A673 (cell line): ENCODE measurements at regions not wholly inside any gene's neighbourhood (a gene's known extent, or its start where the extent isn't known, plus 50 kb on each side); places are given as distances from the start of the nearest gene placed in this dataset.

Experiments
- BruUV-seq: library from RNA; stranded (reverse); fragments of 400-500 nt; replicated peaks from 2 replicates; lab custom pipeline; 2021; lab: Mats Ljungman, UMichigan
- CTCF ChIA-PET: fragments of 300-600 bp; sonication (Branson Sonifier 250); formaldehyde crosslinking; loops from one replicate; lab custom pipeline; 2022; ENCODE audit warnings: antibody characterized with exemption; lab: Charles Lee
- POLR2A ChIA-PET: fragments of 300-600 bp; sonication (Branson Sonifier 250); formaldehyde crosslinking; loops from one replicate; lab custom pipeline; 2022; ENCODE audit warnings: antibody characterized with exemption; ENCODE audit not compliant: low non-redundant PET; lab: Charles Lee
- DNase-seq: peaks from one replicate; pipeline ENCODE4 v3.0.0-alpha.2; 2015; ENCODE audit warnings: low spot score
- H3K27ac ChIP-seq: fragments of 200-600 bp; sonication (generic); 2 replicates; pipeline ENCODE4 v1.5.1; 2016; ENCODE audit warnings: mixed run types, low read depth, mild to moderate bottlenecking, mixed read lengths, antibody characterized with exemption, low read length; ENCODE audit not compliant: poor library complexity, severe bottlenecking
- H3K27me3 ChIP-seq: fragments of 200-600 bp; sonication (generic); replicated peaks from 2 replicates; pipeline ENCODE4 v1.6.1; 2017; ENCODE audit warnings: mixed run types, low read depth, mild to moderate bottlenecking, mixed read lengths, antibody characterized with exemption, low read length; ENCODE audit not compliant: insufficient read depth, poor library complexity
- H3K36me3 ChIP-seq: fragments of 200-600 bp; sonication (generic); 2 replicates; pipeline ENCODE4 v1.6.1; 2016; ENCODE audit warnings: mixed run types, mild to moderate bottlenecking, mixed read lengths, antibody characterized with exemption, low read length; ENCODE audit not compliant: insufficient read depth, poor library complexity, severe bottlenecking
- H3K4me1 ChIP-seq: fragments of 200-600 bp; sonication (generic); 2 replicates; pipeline ENCODE4 v1.6.1; 2017; ENCODE audit warnings: mixed run types, mild to moderate bottlenecking, mixed read lengths, antibody characterized with exemption, low read length; ENCODE audit not compliant: insufficient read depth, poor library complexity, severe bottlenecking
- H3K4me3 ChIP-seq: fragments of 200-600 bp; sonication (generic); 2 replicates; pipeline ENCODE4 v1.5.1; 2016; ENCODE audit warnings: low read depth, mixed run types, mild to moderate bottlenecking, mixed read lengths, low read length; ENCODE audit not compliant: poor library complexity, severe bottlenecking
- H3K9me3 ChIP-seq: fragments of 200-600 bp; sonication (generic); 2 replicates; pipeline ENCODE4 v1.6.1; 2016; ENCODE audit warnings: mixed run types, low read depth, mild to moderate bottlenecking, mixed read lengths, antibody characterized with exemption, low read length; ENCODE audit not compliant: poor library complexity, severe bottlenecking
- EZH2 ChIP-seq: fragments of 200-600 bp; sonication (generic); IDR thresholded peaks from 2 replicates; pipeline ENCODE4 v1.6.1; 2017; ENCODE audit warnings: borderline replicate concordance, low read depth, mild to moderate bottlenecking, mixed read lengths, antibody characterized with exemption, low read length; ENCODE audit not compliant: poor library complexity, severe bottlenecking
- intact Hi-C: fragments of 100-400 bp; cut with micrococcal nuclease; formaldehyde crosslinking; loops from one replicate; pipeline ENCODE4 v1.10.0; 2022; ENCODE audit not compliant: unreplicated experiment
- TF ChIP-seq, protein P1 (sequence below): fragments of 300-800, 200-600 bp; sonication (generic); conservative IDR thresholded peaks from 2 replicates; pipeline ENCODE4 v1.5.1; 2017; ENCODE audit warnings: low read depth, mild to moderate bottlenecking, antibody characterized with exemption, low read length, moderate library complexity, mixed read lengths

DNA sequence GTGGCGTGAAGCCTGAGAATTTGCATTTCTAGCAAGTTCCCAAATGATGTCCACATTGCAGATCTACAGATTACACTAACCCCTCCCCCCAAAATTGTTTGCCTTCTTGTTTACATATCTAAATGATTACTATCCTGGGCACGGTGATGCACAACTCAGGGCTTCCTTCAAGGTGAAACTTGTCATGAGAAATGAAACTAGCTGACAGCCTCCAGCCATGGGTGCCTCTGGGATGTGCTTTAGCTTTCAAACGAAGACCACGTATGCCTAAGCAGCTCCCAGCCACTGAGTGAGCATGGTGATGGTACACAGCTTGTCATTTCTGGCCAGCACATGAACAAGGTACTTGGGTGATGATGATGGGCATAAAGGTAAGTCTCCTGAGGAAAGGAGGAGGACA, 464.8 kb upstream of the DDX18 start:
- Histone ChIP-seq H3K27me3 (no peaks in the 10 kb centered on the region), H3K36me3 (no peaks in the 10 kb centered on the region), H3K9me3 (no peaks in the 10 kb centered on the region), H3K4me1 (no peaks in the 10 kb centered on the region), H3K4me3 (no peak overlapping the region), H3K27ac (no peak overlapping the region)
- POLR2A ChIA-PET: no interaction called here
- BruUV-seq: no TSS peak
- CTCF ChIA-PET: no interaction called here
- intact Hi-C loops: no loop called here
- TF ChIP-seq EZH2: no peak
- TF ChIP-seq, protein P1, sequence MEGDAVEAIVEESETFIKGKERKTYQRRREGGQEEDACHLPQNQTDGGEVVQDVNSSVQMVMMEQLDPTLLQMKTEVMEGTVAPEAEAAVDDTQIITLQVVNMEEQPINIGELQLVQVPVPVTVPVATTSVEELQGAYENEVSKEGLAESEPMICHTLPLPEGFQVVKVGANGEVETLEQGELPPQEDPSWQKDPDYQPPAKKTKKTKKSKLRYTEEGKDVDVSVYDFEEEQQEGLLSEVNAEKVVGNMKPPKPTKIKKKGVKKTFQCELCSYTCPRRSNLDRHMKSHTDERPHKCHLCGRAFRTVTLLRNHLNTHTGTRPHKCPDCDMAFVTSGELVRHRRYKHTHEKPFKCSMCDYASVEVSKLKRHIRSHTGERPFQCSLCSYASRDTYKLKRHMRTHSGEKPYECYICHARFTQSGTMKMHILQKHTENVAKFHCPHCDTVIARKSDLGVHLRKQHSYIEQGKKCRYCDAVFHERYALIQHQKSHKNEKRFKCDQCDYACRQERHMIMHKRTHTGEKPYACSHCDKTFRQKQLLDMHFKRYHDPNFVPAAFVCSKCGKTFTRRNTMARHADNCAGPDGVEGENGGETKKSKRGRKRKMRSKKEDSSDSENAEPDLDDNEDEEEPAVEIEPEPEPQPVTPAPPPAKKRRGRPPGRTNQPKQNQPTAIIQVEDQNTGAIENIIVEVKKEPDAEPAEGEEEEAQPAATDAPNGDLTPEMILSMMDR: no peak
- DNase-seq: no peak

DNA sequence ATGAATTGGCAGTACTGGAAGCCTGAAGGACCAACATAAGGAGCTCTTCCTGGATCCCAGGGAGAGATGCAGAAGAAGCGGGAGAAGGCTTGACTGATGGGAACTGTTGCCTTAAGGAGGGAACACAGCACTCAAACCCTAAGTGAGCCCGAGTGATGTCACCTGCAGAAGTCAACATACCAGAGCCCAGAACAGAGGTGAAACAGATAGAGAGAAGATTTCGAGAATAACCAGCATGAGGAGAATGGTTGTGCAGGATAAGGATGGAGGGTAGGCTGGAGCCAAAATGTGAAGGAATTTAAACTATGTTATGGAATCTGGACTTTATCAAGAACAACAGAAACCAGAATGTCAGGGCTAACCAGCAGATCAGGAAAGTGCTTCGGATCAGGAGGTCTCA, 463.1 kb upstream of the DDX18 start:
- intact Hi-C loops: no loop called here
- POLR2A ChIA-PET: no interaction called here
- TF ChIP-seq, protein P1: no peak
- TF ChIP-seq EZH2: no peak

DNA sequence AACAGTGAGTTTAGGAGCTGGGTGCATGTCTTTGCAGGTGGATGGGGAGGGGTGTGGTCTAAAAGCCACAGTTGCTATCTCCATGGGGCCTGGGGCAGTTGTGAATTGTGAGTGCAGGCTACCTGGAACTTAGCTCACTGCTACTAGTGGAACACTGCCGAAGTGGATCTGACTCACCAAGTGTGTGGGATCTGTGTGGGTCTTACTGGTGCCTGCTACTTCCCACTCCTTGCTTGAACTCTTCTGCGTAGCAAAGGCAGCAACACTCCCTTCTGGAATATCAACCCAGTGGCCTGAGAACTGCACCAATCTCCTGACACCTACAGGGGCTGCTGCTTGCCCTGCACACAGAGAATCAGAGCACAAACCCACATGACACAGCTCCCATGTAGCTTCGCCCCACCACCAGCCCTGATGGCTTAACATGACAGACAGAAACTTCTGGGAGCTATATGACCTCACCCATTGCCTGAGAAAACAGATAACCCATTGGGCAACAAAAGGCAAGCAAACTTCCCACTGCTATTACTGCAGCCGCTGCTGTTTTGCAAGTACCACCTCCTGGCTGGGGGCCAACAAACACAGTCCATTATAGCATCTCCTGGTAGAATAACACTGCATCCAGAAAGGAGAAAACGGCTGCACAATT, 455.1 kb upstream of the DDX18 start:
- intact Hi-C loops: no loop called here
- TF ChIP-seq EZH2: no peak
- TF ChIP-seq, protein P1: no peak
- H3K4me1 ChIP-seq: no peaks in the 10 kb centered on the region
- H3K9me3 ChIP-seq: peaks cover 10% of the 10 kb centered on the region
- ChIA-PET POLR2A (no interaction called here), CTCF (no interaction called here)
- BruUV-seq: no TSS peak
- H3K4me3 ChIP-seq: no peak overlapping the region
- H3K27me3 ChIP-seq: no peaks in the 10 kb centered on the region
- no peak overlapping the region for H3K27ac ChIP-seq
- no peak for DNase-seq
- no peaks in the 10 kb centered on the region for H3K36me3 ChIP-seq

More for the DNA sequence above, 463.1 kb upstream of the DDX18 start:
- H3K27me3 ChIP-seq: no peaks in the 10 kb centered on the region
- no peaks in the 10 kb centered on the region for H3K36me3 ChIP-seq
- no TSS peak for BruUV-seq
- no peak overlapping the region for H3K27ac ChIP-seq
- no peaks in the 10 kb centered on the region for H3K9me3 ChIP-seq
- CTCF ChIA-PET: no interaction called here
- no peak for DNase-seq
- no peak overlapping the region for H3K4me3 ChIP-seq
- no peaks in the 10 kb centered on the region for H3K4me1 ChIP-seq
